GM19452 (cell line): ENCODE measurements at regions not wholly inside any gene's neighbourhood (a gene's known extent, or its start where the extent isn't known, plus 50 kb on each side); places are given as distances from the start of the nearest gene placed in this dataset.

Experiments used
- ATAC-seq: cut with Tn5 transposase; IDR thresholded peaks from one replicate; pipeline ENCODE4 v1.9.1; 2021; ENCODE audit not compliant: unreplicated experiment

DNA sequence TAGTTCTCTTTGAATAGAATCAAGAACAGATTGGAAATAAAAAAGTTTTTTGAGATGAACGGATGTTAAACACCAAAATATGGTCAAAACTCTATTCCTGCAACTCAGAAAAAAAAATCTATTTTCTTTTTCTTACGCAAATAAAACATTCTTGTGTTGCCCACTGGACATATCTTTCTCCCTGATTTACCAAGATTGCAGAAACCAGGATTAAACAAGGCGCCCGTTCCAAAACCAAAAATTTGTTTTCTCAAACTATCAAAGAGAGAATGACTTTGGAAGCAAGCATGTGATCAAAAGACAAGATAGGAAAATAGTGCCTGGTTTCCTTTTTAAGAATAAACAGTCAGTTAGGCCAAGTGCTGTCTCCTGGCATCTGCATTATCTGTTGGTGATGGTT lies 273.1 kb downstream of the CLIC5 start:
- ATAC-seq: no peak

- peak; percentile 61 for ATAC-seq
Observed at GRCh38 chr6:45741437-45742171, 274.1 kb downstream of the CLIC5 start.

DNA sequence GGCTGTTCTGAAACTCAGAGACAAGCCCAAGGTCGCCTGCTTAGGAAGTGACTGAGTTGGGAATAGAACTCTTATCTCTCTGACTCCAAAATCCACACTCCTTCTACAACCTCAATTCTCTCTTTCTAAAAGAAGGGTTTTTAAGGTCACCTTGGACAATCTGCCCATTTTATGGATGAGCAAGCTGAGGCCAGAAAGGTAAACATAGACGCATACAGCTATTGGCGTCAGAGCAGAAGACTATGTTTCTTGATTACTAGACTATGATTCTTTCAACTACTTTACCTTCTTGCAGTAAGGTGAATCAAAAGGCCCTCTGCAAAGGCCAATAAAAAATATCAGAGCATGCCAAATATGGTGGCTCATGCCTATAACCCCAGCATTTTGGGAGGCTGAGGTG lies 276.6 kb downstream of the CLIC5 start:
- ATAC-seq: no peak

- no peak for ATAC-seq
Observed at GRCh38 chr6:45738057-45738455, 277.6 kb downstream of the CLIC5 start.

DNA sequence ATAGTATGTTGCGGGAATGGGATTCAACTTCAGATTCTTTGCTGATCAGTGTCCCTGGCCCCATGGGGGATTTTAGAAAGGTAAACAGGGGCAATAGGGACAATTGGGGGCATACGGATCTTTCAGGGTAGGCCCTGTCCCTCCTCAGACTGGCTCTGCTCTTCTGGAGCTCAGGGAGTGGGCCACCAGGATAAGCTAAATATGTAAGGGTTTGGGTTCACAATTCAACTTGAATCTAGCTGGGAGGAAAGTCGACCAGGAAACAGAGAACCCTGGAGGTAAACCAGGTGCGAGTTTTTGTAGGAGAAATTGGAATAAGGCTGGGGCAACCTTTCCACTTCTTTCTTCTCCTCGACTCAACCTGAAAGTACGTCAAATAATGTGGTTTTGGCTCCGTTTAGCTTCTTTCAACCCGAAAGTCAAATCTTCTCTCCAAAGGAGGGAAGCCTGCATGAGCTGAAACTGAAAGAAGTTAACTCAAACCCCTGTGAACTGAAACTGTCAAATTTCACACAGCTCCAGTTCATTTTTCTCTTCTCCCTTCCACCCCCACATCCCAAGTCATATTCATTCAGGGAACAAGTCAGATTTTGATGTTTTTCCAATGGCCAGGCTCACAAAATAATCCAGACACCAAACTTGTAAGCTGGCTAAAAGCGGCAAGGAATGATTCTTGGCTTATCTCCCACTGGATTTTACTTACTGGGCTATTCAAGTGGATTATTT lies 278.2 kb downstream of the CLIC5 start:
- ATAC-seq: peak; percentile 68

DNA sequence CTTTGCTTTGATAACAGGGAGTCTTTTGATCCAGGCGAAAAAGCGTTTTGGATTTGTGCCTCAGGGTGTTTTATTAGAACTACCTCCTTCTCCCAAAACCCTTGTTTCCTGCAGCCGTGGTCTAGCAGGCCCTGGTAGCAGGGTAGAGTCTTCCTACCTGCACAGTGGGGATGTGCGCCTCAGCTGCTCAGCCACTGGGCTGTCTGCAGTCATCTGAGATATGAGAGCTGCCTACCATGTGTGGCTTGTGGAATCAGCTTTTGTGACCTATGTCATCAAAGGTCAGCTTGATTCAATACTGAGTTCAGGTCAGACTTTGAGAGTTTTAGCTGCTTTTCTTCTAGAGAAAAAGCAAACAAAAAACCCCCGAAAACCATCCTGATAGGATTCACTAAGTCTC lies 279.5 kb downstream of the CLIC5 start:
- ATAC-seq: no peak

GRCh38 chr6:45732731-45733130 lies 282.9 kb downstream of the CLIC5 start:
- ATAC-seq: no peak

DNA sequence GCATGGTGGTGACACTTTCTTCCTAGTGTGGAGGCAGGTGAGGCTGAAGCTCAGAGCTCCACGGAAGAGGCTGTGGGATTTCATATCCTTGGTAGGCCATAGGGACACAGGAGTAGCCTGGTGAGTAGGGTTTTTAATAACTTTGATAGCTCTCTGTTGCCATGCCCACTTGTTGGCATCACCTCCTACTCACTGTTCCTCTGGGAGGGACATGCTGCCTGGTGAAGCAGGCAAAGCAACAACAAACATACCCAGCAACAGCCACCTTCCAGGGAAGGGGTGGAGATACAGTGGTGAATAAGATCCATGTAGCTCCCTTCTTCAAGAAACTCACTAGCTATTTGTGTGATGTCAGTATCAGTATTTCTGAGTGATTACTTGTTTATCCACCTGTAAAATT lies 285.4 kb downstream of the CLIC5 start:
- ATAC-seq: no peak

GRCh38 chr6:45728674-45729073 lies 287.0 kb downstream of the CLIC5 start:
- ATAC-seq: no peak

DNA sequence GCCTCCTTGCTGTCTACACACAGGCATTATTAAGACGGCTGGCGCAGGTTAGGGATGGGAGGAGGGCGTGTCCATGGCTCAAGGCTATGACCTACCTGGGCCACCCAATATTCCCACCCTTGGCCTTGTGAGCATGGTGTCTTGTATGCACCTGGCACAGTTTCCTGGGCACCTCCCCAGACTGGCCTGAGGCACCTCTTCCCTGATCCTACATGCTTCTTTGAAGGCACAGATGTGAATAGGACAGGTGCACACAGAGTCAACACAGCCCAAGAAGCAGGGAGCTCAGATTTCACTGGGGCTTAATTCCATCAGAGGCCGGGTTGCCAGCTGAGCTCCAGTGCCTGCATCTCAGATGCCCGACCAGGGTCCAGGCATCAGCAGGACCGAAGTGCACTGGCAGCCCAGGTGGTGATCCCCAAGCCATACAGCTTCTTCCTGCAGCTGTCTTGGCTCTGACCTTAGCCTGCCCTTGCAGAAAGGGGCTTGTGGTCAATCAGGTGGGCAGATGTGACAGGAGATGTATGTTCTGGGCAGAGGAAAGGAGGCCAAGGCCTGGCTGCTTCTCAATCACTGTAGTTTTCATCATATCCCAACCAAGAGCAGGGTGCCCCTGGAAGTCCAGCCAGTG lies 287.7 kb downstream of the CLIC5 start:
- no peak for ATAC-seq

GRCh38 chr6:45727228-45727627 lies 288.4 kb downstream of the CLIC5 start:
- no peak for ATAC-seq

GRCh38 chr6:45726444-45726843 lies 289.2 kb downstream of the CLIC5 start:
- ATAC-seq: no peak

DNA sequence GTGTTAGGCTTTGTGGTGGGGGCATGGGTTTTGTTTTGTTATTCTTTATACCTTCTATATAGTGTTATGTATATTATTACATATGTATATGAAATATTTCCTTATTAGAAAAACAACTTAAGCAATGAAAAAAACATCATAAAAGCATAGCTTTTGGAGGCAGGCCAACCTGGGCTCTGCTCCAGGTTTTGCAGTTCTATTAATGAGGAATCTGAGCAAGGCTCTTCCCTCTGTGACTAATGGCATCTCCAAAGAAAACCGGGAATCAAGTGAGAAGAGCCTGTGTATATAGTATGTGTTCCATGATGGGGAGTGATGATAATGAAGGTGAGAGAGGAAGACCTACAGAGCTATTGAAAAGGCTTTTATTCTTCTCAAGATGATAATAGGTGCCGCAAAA lies 291.1 kb downstream of the CLIC5 start:
- no peak for ATAC-seq

GRCh38 chr6:45724027-45724426 lies 291.6 kb downstream of the CLIC5 start:
- ATAC-seq: no peak

- no peak for ATAC-seq
Observed at GRCh38 chr6:45722876-45723275, 292.8 kb downstream of the CLIC5 start.

GRCh38 chr6:45721665-45722064 lies 294.0 kb downstream of the CLIC5 start:
- ATAC-seq: no peak

DNA sequence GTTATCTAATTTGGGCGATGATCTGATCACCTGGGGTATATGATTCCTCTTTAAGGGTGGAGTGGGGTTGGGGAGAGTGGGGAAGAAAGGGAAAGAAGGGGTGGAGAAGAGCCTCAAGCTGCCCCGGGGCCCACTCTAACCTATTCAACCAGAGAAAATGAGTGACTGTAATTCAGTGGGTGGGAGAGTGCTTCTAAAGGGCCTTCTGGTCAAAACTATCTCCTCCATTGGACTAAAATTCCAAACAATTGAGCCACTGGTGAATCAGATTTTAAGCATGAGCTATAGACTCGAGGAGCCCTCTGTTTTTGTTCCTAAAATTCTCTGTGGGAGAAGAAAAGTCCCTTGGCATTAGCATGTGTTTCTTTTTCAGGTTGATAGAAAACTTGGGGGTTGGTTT lies 296.8 kb downstream of the CLIC5 start:
- ATAC-seq: no peak

DNA sequence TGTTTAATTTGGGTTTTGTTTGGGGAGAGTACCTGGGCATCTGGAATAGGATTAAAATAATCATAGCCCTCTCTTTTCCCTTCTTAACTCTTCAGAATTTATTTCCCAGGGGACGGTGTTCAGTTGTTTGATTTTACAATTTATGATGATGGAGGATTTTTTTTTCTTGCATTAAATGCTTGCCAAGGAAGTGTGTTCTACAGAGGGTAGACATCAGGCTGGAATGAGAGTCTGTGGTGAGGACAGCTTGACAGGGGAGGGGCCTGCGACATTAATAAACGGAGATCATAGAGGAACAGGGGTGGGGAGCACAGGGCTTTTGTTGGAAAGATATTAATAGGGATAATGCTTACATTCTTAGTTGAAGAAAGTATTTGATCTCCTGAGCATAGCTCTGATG lies 297.5 kb downstream of the CLIC5 start:
- no peak for ATAC-seq

GRCh38 chr6:45717715-45718114 lies 297.9 kb downstream of the CLIC5 start:
- ATAC-seq: no peak

GRCh38 chr6:45717027-45717426 lies 298.6 kb downstream of the CLIC5 start:
- no peak for ATAC-seq

DNA sequence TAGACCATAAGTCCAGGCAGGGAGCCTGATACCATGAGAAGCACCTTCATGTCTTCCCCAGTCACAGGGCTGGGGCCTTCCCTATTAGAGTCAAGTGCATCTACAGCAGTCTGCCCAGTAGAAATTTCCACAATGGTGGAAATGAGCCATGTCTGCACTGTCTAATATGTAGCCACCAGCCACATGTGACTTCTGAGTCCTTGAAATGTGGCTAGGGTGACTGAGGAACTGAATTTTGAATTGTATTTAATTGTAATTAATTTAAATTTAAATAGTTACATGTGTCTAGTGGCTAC lies 300.2 kb downstream of the CLIC5 start:
- ATAC-seq: no peak

DNA sequence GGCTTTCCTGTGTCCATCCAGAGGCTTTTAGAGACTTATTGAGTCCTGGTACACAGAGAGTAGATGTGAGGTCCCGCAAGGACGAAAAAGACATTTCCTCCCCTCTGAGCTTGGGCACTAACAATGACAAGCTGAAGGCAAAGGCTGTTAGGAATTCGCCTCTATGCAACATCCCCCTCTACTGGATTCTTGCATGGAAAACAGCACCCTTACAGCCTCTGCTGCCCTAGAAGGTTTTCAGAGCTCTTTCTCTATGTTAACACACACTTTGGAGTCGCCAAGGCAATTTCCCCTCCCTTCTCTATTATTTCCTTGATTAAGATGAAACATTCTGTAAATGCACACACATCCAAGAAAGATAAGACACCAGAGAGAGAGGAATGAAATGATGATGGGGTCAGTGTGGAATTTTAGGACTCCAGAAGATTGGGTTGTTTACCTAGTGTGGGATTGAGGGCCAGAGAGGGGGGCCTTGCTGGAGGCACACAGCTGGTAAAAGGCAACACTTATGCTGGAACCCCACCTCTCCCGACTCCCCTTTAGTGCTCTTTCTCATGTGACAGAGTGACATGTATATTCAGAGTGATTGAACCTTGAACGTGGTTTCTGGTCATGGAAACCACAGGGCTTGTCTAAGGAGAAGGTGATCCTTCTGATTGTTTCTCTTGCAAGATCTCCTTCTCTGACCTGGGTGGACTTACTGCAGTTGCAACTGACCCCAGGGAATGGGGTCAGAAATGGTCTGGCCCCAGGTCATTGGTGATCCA lies 300.7 kb downstream of the CLIC5 start:
- ATAC-seq: no peak
